KMS-11 (cell line): ENCODE measurements at regions not wholly inside any gene's neighbourhood (a gene's known extent, or its start where the extent isn't known, plus 50 kb on each side); places are given as distances from the start of the nearest gene placed in this dataset.

Experiments used
- H2AFZ ChIP-seq: fragments of 200-600 bp; sonication (generic); 2 replicates; pipeline ENCODE4 v1.6.1; 2016; ENCODE audit warnings: antibody characterized with exemption, mixed run types, low read depth
- H3K27ac ChIP-seq: fragments of 200-600 bp; sonication (generic); 2 replicates; pipeline ENCODE4 v1.6.1; 2016; ENCODE audit warnings: mild to moderate bottlenecking, mixed run types
- H3K27me3 ChIP-seq: fragments of 200-600 bp; sonication (generic); 2 replicates; pipeline ENCODE4 v1.6.1; 2017; ENCODE audit warnings: mild to moderate bottlenecking, low read depth, mixed run types, moderate library complexity; ENCODE audit not compliant: insufficient read depth
- H3K36me3 ChIP-seq: fragments of 200-600 bp; sonication (generic); 2 replicates; pipeline ENCODE4 v1.6.1; 2017; ENCODE audit warnings: mild to moderate bottlenecking, mixed run types; ENCODE audit not compliant: insufficient read depth
- H3K4me1 ChIP-seq: fragments of 200-600 bp; sonication (generic); 2 replicates; pipeline ENCODE4 v1.6.1; 2016; ENCODE audit warnings: mild to moderate bottlenecking, low read depth, mixed run types; ENCODE audit not compliant: poor library complexity, severe bottlenecking
- H3K4me2 ChIP-seq: fragments of 200-600 bp; sonication (generic); 2 replicates; pipeline ENCODE4 v1.7.0; 2016; ENCODE audit warnings: mild to moderate bottlenecking, mixed run types
- H3K4me3 ChIP-seq: fragments of 200-600 bp; sonication (generic); IDR thresholded peaks from 2 replicates; pipeline ENCODE4 v1.6.1; 2017; ENCODE audit warnings: low read depth, low read length, mixed read lengths; ENCODE audit not compliant: insufficient read depth
- H3K79me2 ChIP-seq: fragments of 200-600 bp; sonication (generic); 2 replicates; pipeline ENCODE4 v1.6.1; 2016; ENCODE audit warnings: low read depth, mixed run types; ENCODE audit not compliant: insufficient read depth
- H3K9ac ChIP-seq: fragments of 200-600 bp; sonication (generic); 2 replicates; pipeline ENCODE4 v1.6.1; 2016; ENCODE audit warnings: mild to moderate bottlenecking, mixed run types
- H4K20me1 ChIP-seq: fragments of 200-600 bp; sonication (generic); 2 replicates; pipeline ENCODE4 v1.6.1; 2016; ENCODE audit warnings: mild to moderate bottlenecking, mixed run types; ENCODE audit not compliant: insufficient read depth
- TF ChIP-seq, protein P1 (sequence below): fragments of 200-600 bp; sonication (generic); conservative IDR thresholded peaks from 2 replicates; pipeline ENCODE4 v1.6.1; 2017; ENCODE audit warnings: low read depth, mild to moderate bottlenecking, antibody characterized with exemption, low read length, moderate library complexity, mixed read lengths

DNA sequence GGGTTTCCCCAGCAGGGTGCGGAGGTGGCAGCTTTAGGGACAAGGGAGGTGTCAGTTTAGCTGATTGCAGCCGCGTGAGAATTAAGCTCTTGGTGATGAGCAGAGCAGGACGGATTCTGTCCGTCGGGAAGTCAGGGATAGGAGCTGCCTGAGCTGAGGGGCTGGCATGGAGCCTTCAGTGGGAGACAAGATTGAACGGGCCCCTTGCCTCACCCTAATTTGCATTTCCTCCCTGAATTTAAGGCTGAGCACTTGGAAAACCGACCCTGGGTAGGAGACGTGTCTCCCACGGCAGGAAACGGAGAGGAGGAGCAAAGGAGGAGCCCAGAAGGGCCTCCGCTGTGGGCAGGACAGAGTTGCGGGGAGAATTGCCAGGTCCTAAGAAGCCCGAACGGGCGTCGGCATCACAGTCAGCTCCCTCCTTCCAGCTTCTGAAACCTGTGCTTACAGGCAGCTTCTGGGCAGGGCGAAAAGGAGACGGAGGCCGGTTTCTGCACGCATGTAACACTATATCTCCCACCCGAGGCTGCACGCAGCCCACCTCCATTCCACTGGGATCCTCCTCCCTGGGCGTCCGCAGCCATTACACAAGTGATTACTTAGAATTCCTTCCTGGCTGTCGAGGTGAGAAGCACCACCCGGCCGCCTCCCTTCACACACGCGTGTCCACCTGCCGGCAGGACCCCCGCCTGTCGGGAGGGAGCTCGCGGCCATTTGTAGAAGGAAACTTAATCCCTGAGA, 345.8 kb downstream of the BRD1 start:
- Histone ChIP-seq H3K27ac (no peak overlapping the region), H3K79me2 (no peaks in the 10 kb centered on the region), H4K20me1 (no peaks in the 10 kb centered on the region), H3K4me2 (no peak overlapping the region), H3K4me3 (no peak overlapping the region), H2AFZ (no peak overlapping the region), H3K9ac (no peak overlapping the region), H3K36me3 (no peaks in the 10 kb centered on the region), H3K4me1 (no peaks in the 10 kb centered on the region), H3K27me3 (peaks cover 2% of the 10 kb centered on the region)
- TF ChIP-seq, protein P1, sequence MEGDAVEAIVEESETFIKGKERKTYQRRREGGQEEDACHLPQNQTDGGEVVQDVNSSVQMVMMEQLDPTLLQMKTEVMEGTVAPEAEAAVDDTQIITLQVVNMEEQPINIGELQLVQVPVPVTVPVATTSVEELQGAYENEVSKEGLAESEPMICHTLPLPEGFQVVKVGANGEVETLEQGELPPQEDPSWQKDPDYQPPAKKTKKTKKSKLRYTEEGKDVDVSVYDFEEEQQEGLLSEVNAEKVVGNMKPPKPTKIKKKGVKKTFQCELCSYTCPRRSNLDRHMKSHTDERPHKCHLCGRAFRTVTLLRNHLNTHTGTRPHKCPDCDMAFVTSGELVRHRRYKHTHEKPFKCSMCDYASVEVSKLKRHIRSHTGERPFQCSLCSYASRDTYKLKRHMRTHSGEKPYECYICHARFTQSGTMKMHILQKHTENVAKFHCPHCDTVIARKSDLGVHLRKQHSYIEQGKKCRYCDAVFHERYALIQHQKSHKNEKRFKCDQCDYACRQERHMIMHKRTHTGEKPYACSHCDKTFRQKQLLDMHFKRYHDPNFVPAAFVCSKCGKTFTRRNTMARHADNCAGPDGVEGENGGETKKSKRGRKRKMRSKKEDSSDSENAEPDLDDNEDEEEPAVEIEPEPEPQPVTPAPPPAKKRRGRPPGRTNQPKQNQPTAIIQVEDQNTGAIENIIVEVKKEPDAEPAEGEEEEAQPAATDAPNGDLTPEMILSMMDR = no peak

DNA sequence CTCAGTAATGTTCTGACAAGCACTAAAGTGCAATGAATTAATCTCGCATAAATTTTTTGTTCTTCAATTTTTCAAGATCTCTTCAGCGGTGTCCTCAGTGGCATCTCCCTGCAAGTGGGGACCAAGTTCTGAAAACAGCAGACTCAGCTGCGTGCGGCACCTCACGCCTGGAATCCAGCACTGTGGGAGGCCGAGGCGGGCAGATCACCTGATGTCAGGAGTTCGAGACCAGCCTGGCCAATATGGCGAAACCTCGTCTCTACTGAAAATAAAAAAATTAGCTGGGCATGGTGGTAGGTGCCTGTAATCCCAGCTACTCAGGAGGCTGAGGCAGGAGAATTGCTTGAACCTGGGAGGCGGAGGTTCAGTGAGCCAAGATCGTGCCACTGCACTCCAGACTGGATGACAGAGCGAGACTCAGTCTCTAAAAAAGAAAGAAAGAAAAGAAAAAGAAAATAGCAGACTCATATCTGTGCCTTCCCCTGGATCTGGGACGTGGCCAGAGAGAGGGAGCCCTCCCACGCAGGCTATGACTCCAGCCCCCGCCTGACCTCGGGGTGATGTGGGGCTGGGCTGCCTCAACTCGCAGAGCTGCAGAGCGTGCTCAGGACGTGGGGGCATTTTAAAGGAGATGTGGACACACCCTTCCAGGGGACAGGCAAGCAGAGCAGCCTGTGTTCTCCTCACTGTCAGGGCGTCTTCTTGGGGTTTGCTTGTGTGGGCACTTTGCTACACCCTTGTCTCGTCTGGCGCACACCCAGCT, 346.6 kb downstream of the BRD1 start:
- Histone ChIP-seq H2AFZ (no peak overlapping the region), H3K27ac (no peak overlapping the region), H3K4me1 (no peaks in the 10 kb centered on the region), H3K36me3 (no peaks in the 10 kb centered on the region), H4K20me1 (no peaks in the 10 kb centered on the region), H3K4me3 (no peak overlapping the region), H3K27me3 (peaks cover 2% of the 10 kb centered on the region), H3K79me2 (no peaks in the 10 kb centered on the region), H3K4me2 (no peak overlapping the region), H3K9ac (no peak overlapping the region)
- TF ChIP-seq, protein P1 = no peak

DNA sequence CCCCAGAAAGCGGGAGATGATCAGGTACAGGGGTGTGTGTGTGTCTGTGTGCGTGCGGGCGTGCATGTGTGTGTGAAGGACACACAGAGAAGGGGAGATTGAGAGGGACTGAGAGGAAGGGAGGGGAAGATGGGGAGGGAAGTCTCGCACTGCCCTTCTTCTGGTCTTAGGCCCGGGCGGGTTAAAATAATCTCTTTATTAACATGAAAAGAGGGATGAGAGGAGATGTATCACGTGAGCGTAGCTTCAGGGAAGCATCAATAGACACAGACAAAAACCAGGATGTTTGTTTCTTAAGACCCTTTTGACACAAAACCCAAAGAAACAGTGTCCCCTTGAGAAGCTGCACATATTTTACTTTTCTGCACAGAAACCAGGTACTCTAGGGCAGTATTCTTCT, 347.3 kb downstream of the BRD1 start:
- no peak overlapping the region for H3K4me2 ChIP-seq
- H3K79me2 ChIP-seq = no peaks in the 10 kb centered on the region
- H3K4me1 ChIP-seq = no peaks in the 10 kb centered on the region
- no peak overlapping the region for H2AFZ ChIP-seq
- no peak overlapping the region for H3K9ac ChIP-seq
- H3K27me3 ChIP-seq = peaks cover 2% of the 10 kb centered on the region
- no peaks in the 10 kb centered on the region for H4K20me1 ChIP-seq
- H3K36me3 ChIP-seq = no peaks in the 10 kb centered on the region
- H3K4me3 ChIP-seq = no peak overlapping the region
- H3K27ac ChIP-seq = no peak overlapping the region
- TF ChIP-seq, protein P1 = no peak

DNA sequence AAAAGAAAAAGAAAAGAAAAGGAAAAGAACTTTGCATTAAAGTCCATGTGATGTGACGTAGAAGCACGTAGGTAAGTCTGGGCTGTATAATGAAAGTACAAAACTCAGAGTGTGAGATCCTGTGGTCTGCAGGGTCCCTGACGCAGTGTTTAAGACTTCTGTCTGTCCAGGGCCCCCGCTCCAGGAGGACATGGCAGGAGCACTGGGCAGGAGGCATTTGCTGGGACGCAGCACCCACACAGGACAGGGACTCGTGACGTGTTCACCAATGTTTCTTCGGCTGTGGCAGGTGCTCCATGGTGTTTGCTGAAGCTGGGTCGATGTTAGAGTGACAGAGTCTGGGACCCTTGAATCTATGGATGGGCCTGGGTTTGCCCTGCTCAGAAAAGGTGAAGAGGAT, 348.1 kb downstream of the BRD1 start:
- peaks cover 5% of the 10 kb centered on the region; the same call in 1 of the 2 replicates for H3K27me3 ChIP-seq
- H3K36me3 ChIP-seq = no peaks in the 10 kb centered on the region
- H4K20me1 ChIP-seq = no peaks in the 10 kb centered on the region
- H3K27ac ChIP-seq = no peak overlapping the region
- no peak overlapping the region for H3K4me3 ChIP-seq
- TF ChIP-seq, protein P1 = no peak
- no peaks in the 10 kb centered on the region for H3K79me2 ChIP-seq
- no peaks in the 10 kb centered on the region for H3K4me1 ChIP-seq
- H3K4me2 ChIP-seq = no peak overlapping the region
- H3K9ac ChIP-seq = no peak overlapping the region
- H2AFZ ChIP-seq = no peak overlapping the region
